GM12891 (cell line): ENCODE measurements at regions not wholly inside any gene's neighbourhood (a gene's known extent, or its start where the extent isn't known, plus 50 kb on each side); places are given as distances from the start of the nearest gene placed in this dataset.

Experiments
- POLR2A ChIP-seq: IDR thresholded peaks from 2 replicates; pipeline ENCODE4 v1.6.1; 2011; ENCODE audit warnings: low read depth, low read length, control low read depth
- POLR2AphosphoS5 ChIP-seq: IDR thresholded peaks from 2 replicates; pipeline ENCODE4 v1.6.1; 2011; ENCODE audit warnings: low read depth, low read length, control low read depth
- SPI1 ChIP-seq: IDR thresholded peaks from 2 replicates; pipeline ENCODE4 v1.6.1; 2011; ENCODE audit warnings: low read depth, low read length, control low read depth

- TF ChIP-seq POLR2A (no peak), SPI1 (no peak), POLR2AphosphoS5 (no peak)
Observed at GRCh38 chr15:66886686-66887273, 178.6 kb upstream of the SMAD3 start.
